VCaP (cell line): ENCODE measurements at regions not wholly inside any gene's neighbourhood (a gene's known extent, or its start where the extent isn't known, plus 50 kb on each side); places are given as distances from the start of the nearest gene placed in this dataset.

ENCODE experiments used
- H3K27ac ChIP-seq: fragments of 450-650 bp; 2 replicates; pipeline ENCODE4 v1.5.1; 2017
- TF ChIP-seq, protein P1 (sequence below): fragments of 450-650 bp; conservative IDR thresholded peaks from 2 replicates; pipeline ENCODE4 v1.5.1; 2017; ENCODE audit warnings: mild to moderate bottlenecking, moderate library complexity

DNA sequence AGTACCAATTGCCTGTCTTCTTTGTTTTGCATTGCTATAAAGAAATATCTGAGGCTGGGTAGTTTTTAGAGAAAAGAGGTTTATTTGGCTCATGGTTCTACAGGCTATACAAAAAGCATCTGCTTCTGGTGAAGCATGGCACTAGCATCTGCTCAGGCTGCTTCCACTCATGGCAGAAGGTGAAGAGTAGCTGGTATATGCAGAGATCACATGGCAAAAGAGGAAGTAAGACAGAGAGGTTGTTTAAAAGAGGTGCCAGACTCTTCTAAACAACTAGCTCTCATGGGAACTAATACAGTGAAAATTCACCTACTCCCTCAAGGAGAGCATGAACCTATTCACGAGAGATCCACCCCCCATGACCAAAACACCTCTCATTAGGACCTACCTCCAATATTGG is 56.7 kb upstream of the GUCA2B start:
- TF ChIP-seq, protein P1, sequence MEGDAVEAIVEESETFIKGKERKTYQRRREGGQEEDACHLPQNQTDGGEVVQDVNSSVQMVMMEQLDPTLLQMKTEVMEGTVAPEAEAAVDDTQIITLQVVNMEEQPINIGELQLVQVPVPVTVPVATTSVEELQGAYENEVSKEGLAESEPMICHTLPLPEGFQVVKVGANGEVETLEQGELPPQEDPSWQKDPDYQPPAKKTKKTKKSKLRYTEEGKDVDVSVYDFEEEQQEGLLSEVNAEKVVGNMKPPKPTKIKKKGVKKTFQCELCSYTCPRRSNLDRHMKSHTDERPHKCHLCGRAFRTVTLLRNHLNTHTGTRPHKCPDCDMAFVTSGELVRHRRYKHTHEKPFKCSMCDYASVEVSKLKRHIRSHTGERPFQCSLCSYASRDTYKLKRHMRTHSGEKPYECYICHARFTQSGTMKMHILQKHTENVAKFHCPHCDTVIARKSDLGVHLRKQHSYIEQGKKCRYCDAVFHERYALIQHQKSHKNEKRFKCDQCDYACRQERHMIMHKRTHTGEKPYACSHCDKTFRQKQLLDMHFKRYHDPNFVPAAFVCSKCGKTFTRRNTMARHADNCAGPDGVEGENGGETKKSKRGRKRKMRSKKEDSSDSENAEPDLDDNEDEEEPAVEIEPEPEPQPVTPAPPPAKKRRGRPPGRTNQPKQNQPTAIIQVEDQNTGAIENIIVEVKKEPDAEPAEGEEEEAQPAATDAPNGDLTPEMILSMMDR, result no peak
- H3K27ac ChIP-seq, result no peak overlapping the region

DNA sequence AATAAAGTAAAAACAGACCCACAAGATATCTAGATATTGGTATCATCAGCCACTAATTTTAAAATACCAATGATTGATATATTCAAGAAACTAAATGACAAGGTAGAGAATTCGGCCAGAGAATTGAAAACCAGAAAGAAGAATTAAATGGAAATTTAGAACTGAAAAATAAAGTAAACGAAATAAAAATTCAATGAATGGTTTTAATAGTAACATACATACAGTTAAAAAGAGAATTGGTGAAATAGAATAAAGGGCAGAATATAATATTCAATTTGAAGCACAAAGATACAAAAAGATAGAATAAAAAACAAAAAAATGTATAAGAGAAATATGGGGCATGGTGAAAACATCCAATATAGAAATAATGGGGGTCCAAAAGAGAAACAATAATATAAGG is 64.0 kb upstream of the GUCA2B start:
- no peak overlapping the region for H3K27ac ChIP-seq
- TF ChIP-seq, protein P1, result no peak

DNA sequence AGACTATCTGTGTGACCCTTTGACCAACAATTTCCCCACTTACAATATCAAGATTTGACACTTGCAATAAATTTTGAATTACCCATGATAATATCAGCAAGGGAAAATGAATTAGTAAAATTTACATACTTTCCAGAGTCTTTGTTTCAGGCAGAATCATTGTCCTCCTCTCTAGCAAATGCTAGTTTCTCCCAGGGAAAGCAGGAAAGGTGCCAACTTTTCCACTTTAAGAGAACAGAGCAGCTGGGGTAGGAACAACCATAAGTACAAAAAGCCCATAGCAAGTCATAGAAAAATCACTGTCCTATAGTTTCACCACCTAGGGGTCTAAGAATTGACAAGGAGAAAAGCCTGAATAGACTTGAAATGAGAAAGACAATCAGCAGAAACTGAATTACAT is 67.1 kb upstream of the GUCA2B start:
- H3K27ac ChIP-seq, result no peak overlapping the region
- TF ChIP-seq, protein P1, result no peak

DNA sequence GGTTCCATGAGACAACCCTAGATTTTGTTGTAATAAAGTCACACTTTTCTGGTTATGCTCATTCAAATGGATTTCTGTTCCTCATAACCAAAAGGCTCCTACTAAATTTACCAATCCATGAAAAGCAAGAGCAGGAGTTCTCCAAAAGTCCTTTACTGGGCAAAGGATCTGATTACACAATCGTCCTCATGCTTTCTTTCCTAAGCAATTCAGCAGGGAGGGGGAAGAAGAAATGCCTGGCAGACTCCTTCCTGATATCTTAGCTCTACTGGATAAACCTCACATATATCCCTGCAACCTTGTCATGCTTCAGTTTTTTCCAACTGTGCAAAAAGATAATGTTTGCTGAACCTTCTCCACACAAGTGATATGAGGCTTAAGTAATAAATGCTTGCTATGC is 67.6 kb upstream of the GUCA2B start:
- H3K27ac ChIP-seq, result no peak overlapping the region
- TF ChIP-seq, protein P1, result no peak

DNA sequence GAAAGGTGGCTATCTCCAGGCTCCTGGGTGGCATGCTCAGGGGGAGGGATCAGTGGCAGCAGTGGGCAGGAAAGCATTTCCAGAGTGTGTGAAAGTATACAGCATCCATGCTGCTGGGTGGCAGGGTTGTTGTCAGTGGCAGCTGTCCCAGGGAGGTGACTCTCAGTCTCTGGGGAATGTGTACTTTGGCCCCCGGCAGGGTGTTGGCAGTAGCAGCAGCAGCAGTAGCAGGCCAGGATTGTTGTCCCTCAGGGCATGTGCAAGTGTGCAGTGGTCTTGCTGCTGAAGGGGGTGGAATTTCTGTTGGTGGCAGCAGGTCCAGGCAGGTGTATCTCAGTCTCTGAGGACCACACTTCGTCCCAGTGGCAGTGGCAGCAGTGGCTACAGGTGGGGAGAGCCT is 71.7 kb upstream of the GUCA2B start:
- TF ChIP-seq, protein P1, result no peak
- H3K27ac ChIP-seq, result peak overlapping the region; percentile 34

DNA sequence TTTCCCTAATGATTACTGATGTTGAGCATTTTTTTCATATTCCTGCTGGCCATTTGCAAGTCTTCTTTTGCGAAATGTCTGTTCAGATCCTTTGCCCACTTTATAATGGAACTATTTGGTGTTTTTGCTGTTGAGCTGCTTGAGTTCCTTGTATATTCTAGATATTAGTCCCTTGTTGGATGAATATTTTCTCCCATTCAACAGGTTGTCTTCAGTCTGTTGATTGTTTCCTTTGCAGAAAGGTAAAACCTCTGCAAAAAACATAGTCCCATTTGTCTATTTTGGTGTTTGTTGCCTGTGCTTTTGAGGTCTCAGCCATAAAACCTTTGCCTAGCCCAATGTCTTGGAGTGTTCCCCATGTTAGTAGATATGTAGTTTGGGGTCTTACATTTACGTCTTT is 78.0 kb upstream of the GUCA2B start:
- TF ChIP-seq, protein P1, result no peak
- no peak overlapping the region for H3K27ac ChIP-seq

DNA sequence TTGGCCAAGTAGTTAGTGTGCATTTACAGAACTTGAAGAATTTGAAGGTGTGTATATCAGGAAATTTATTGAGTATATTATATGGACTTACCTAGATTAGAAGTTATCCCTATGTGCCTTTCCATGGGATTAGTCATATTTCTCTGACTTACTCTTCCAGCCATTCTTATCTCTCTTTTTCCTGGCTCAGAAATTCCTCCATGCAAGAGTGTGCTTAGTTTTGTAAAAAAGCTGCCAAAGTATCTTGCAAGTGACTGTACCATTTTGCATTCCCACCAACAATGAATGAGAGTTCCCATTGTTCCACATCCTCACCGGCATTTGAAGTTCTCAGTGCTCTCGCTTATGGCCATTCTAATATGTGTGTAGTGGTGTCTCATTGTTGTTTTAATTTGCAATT is 82.2 kb upstream of the GUCA2B start:
- H3K27ac ChIP-seq, result no peak overlapping the region
- TF ChIP-seq, protein P1, result no peak

DNA sequence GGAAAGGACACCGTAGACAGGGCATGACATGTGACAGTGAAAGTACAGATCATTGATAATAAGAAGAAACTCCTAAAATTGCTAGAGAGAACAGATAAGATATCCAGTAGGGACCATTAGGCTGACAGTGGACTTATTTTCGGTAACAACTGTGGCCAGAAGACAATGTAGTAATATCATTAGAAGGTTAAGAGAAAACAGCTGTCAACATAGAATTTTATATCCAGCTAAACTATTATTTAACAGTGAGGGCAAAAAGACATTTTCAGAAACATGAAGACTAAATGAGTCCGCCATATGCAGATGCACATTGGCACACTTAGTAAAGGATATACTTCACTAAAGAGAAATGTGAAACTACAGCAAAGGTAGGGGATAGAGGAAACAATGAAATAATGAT is 95.4 kb upstream of the GUCA2B start:
- TF ChIP-seq, protein P1, result no peak

More for the DNA sequence above, 95.4 kb upstream of the GUCA2B start:
- H3K27ac ChIP-seq, result peak overlapping the region; percentile 80
